NCI-H1694 treated with DMSO at 0.1 percent for 48 hours (cell line): ENCODE measurements at regions not wholly inside any gene's neighbourhood (a gene's known extent, or its start where the extent isn't known, plus 50 kb on each side); places are given as distances from the start of the nearest gene placed in this dataset.

ENCODE experiments used
- DNase-seq: peaks from one replicate; lab custom pipeline; 2025; lab: John Stamatoyannopoulos, UW

DNA sequence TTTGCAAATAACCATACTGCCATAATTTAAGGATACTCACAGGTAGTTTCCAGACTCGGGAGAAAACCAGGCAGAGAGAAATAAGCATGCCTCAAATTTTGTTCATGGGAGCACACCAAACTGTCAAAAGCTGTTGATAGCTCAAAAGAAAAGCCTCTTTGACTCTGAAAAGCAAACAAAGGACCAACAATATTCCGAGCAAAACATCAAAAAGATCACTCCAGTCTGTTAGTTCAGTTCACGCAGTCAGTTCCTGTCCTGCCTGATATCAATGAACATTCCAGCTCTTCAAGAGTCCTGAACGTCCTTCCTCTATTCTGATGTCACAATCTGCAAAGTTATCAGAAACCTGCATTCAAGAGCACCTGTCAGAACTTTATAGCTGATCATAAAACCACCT is 78.7 kb downstream of the RRM2 start:
- no peak for DNase-seq

DNA sequence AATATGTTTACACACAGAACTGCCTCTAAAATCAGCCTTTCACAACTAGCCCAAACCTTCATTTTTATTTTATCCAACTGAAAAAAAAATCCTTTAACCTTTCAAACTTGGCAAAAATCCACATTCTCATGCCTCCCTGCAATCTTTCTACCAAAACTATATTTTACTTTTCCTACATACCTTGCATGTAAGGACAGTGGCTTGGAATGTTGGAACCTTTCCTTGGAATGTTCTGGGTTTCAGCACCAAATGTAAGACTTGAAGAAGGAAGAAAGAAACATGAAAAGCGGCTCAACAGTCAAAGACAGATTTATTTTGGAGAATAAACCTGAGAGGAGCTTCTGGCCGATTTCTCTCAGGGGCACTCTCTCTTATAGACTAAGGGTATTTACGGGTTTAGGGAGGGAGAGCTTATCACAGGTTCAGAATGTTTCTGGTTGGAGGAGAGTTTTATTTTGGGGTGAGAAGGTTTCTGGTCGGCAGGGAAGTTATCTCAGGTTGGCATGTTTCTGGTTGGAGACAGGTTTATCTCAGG is 79.7 kb downstream of the RRM2 start:
- DNase-seq, result no peak

DNA sequence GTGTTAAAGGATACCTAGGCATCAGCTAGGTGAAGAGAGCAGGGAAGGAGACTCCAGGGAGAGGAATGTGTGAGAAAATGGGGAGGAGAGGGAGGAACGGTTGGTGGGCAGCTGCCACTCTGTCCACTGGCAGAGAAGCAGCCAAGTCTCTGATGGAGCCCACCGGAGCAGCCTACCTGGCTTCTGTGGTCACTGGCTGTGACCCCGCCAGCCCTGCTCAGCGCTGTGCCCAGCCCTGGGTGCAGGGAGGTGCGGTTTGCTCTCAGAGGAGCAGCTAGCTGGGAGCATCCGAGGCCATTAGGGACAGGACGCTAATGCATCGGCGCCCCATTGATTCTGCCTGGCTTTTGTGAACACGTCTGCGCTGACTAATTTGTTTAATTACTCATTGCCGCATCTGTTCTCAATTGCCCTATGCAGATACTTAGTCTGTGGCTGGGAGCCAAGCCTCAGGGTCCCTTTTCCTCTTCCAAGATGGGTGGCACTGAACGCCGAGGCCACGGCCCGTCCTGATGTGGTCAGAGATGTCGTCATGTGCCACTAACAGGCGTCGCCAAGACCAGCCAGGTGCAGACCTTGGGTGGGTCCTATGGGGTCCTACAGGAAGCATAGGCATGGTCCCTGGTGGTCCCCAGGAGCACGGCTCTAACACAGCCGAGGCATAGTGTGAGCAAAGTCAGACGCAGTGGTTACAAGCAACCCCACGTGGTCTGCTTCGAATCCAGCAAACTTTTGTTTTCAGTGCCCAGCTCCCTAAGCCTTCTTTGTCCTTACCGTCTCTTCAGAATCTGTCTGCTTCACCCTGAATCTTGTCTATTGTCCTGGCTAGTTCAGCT is 82.0 kb downstream of the RRM2 start:
- DNase-seq, result peak; percentile 98

DNA sequence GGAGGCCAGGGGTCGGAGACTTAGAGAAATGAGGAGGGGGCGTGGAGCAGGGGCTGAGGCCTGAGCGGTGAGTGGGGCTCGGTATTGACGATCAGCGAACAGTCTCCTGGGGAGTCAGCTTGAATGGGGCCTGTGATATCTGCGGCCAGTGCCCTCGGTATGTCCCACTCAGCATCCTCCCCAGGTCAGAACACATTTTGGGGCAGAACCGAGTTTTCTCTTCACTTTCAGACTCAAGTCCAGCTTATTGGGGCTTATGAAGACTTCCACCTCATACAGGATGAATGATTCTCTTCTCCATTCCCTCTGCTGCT is 82.6 kb downstream of the RRM2 start:
- DNase-seq, result no peak

DNA sequence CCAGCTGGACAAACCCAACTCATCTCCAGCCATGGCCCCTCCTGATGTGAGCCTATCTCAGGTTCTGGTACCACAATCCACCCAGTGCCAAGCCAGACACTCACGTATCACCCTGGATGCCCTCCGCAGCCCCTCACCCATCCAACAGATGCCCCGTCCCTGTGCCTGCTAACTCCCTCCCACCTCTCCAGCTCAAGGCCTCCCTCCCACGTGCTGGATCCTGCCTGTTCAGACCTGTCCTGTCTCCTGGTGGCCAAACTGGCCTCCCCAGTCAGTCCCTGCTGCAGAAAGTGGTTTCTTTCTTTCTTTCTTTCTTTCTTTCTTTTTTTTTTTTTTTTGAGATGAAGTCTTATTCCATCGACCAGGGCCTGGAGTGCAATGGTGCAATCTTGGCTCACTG is 86.2 kb downstream of the RRM2 start:
- peak; percentile 86 for DNase-seq

DNA sequence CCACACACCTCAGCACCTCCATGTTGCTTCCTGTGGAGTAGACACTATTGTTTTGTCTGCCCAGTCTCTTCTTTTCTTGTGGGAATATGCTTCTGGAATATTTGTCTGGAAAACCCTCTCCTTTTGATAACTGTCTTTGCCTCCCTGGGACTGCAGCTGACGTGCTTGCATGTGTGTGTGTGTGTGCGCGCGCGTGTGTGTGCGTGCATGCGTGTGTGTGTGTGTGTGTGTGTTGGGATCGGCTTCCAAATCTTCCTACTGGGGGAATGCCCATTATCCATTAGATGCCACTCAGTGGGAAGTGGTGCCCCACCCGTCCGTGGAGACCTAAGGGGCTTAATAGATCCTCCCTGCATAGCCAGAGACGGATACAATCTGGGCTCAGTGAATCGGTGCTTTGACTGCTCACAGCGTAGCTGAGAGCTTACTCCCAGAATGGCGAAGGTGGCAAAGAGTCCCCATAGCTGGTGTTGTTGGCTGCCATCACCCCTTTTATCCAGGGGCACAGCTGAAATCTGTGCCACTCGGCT is 86.9 kb downstream of the RRM2 start:
- DNase-seq, result no peak

DNA sequence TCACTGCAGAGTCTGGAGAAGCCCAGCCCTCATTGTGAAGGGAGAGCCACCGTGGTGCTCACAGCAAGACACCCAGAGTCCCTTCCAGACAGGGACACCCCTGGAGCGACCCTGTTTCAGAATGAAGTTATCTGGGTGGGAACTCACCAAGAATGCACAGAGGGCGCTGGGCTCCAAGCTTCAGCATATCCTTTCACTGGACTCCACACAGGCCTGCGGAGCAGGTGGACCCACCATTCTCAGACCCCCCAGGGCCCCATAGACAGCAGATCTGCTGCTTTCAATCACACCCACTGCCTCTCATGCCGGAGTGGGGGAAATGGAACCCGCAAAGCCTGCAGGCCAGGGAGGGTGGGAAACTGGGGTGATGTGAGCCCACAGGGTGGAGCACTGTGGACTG is 87.8 kb downstream of the RRM2 start:
- DNase-seq, result no peak

DNA sequence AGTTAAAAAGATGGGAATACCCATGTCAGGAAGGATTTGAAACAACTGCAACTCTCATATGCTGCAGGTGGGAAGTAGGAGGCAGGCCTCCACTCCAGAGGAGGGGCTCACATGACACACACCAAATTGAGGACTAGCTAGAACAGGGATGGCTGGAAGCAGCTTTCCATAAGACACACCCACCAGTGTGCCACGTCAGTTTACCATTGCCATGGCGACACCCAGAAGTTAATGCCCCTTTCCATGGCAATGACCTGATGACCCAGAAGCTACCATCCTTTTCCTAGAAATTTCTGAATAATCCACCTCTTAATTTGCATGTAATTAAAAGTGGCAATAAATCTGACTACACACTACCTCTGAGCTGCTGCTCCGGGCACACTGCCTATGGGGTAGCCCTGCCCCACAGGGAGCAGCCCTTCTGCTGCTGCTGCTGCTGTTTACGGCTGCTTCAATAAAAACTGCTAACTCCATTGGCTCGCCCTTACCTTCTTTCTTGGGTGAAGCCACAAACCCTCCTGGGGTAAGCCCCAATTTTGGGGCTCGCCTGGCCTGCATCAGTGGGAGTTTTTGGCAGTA is 89.4 kb downstream of the RRM2 start:
- no peak for DNase-seq

DNA sequence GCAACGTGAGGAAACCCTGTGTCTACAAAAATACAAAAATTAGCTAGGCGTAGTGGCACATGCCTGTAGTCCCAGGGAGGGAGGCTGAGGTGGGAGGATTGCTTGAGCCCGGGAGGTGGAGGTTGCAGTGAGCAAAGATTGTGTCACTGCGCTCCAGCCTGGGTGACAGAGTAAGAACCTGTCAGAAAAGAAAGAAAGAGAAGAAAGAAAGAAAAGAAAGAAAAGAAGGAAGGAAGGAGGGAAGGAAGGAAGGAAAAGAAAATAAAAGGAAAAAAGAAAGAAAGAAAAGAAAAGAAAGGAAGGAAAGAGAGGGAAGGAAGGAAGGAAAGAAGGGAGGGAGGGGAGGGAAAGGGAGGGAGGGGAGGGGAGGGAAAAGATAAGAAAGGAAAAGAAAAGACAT is 89.9 kb upstream of the HPCAL1 start:
- no peak for DNase-seq

DNA sequence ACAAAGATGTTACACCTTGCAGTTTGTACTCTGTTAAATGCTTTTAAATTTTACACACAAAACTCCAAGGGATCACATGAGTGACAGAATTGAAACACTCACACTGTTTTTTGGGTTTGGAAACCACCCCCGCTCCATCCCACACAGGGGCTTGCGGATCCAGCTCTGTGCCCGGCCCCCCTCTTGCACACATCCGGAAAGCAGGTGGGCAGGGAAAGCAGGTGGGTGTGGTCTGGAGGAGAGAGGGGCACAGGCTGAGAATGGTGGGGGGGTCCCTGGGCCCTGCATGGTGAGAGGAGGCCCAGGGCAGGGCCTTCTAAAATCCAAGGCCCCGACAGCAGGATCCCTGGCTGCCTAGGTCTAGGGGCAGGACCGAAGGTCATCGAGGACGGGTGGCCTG is 88.5 kb upstream of the HPCAL1 start:
- DNase-seq, result no peak

DNA sequence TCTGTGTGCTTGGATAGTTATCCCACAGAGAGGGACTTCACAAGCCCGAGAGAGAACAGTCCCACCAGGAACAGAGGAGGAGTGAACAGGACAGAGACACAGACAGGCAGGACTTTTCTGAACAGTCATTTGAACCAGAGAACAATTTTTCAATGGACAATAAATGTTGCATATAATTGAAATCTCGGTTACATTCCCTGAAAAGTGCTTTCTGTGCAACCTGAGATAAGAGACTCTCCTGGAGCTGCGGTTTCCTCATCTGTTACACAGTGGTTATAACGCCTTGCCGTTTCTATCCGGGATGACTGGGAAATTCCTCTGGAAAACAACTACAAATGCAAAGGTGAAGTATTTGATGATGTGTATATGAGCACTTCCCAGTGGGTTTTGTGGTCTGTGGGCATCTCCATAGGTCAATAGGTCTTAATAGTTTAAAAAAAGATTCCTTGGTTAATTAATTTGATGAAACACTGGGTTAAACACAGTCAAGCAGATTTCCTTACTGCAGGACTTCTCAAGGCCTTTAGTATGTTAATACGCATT is 87.2 kb upstream of the HPCAL1 start:
- DNase-seq, result no peak

DNA sequence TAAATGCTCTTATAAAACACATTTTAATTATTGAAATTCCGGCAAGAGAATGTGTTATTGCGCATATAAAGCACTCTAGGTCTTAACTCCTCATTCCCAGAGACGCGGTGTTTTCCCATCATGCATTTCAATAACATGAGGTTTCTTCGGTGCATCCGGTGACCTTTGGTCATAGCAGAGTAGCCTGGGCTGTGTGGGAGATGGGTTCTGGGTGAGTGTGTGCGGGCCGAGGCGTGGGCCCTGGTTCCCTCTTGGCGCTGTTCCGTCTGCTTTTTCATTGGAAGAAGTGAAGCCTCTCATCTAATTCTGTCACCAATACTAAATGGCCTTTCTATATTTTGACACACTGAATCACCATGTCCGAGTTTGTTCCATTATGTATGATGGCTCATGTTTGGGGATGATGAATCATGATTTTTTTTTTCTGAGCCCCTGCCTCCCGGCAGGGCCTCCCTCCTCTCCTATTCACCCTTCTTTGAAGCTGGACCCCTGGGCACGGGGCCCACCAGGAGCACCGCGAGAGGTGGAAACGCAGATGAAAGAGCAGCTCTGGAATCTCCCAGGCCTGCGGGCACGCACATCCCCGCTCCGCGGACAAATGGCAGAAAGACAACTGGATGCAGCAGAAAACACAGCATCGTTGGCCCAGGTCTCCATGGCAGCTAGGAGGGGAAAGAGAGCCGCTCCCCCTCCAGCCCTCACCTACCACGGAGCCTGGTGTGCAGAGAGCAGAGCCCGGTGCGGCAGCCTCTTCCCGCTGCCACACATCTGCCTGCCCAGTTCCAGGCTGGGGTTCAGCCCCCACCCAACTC is 85.8 kb upstream of the HPCAL1 start:
- no peak for DNase-seq

DNA sequence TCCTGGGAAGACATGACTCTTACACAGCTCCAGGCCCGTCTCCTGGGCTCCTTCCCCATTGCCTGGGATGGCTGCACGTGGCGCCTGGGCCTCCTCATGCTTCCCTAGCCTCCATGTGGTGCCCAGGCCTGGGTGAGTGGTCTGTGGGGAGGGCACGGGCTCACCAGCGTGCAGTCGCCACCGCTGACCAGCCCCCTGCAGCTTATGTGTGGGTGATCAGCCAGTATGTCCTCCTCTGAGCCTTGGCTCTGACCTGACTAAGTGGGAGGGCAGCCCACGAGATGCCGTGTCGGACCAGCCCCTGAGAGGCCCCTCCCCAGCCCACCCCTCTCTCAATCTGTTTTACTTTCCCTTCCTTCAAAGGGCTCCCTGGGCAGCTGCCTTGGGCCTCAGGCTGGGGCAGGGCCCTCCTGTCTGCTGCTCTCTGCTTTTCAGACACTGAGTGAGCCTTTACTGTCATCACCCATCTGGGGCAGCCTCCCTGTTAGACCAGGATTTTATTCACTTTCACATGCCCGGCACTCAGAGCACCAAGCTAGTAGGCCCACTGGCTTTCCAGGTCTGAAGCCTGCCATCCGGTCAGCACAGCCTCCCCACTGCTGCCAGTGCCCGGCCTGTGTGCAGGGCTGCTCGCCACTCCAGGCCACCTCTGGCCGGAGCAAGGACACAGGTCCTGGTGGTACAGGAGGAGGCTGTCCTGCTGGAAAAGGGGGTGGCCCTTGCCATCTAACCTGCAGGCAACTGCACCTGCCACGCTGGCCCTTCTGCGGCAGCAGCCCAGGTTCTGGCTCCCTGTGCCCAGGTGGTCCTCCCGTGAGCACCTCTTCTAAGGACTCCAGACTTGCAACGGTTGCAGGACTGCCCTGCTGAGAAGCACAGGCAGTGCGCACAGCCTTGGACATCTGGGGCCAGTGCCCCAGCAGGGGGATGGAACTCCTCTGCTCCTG is 84.9 kb upstream of the HPCAL1 start:
- no peak for DNase-seq

DNA sequence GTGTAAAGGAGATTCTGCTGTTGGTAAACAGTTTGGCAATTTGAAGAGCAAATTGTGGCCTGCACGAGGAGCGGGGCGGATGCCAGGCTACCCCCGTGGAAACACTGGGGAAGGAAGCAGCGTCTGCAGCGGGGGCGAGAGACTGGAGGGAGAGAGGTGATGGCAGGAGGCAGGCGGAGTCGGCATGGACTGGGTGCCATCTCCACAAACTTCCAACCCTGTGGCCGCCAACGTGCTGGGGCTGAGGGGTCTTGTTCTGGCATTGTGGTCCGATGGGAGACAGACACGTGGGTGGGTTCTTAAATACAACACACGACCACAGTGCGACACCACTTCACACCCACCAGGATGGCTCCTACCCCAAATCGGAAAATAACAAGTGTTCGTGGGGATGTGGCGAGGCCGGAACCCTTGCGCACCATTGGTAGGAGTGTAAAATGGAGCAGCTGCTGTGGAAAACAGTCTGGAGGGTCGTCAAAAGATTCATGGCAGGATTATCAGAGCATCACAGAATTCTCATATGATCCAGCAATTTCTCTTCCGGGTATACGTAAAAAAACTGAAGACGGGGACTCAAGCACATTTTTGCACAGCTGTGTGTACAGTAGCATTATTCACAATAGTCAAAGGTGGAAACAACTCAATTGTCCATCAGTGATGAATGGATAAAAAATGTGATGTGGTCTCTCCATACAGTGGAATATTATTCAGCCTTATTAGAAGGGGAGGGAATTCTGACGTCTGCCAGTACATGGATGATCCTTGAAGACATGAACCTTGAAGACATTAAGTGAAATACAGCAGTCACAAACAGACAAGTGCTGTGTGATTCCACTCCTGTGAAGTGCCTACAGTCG is 82.4 kb upstream of the HPCAL1 start:
- DNase-seq, result no peak

DNA sequence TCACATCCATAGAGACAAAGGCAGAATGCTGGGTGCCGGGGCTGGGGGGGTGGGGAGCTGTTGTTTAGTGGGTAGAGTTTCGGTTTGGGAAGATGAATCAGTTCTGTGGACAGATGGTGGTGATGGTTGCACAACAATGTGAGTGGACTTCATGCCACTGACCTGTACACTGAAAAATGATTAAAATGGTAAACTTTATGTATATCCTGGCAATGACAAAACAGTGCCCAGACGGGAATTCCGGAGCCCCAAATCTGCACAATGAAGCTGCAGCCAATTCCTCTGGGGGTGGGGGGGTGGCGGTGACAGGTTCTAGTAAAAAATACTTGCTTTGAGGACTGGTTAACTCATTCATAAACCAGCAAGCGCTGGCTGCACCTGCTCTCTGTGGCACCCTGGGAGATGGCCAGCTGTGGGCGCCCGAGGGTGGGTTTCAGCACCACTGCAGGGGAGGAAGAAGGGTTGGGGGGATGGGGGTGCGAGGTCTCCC is 81.8 kb upstream of the HPCAL1 start:
- no peak for DNase-seq

DNA sequence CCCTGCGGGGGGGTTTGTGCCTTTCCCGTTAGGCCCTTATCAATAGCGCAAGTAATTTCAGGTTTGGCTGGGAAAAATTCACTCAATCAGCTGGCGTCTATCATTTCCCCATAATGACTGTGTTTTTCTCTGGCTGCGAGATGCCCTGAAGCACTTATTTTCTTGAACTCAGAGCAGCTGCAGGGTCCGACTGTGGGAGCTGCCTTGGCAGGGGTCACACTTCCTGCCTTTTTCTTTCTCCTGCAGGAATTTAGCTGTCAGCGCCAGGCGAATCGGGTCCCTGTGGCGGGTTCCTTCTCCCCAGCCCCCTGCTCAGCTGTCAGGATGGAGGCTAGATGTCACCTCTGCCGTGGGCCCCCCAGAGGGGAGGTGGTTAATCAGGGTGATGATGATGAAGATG is 81.3 kb upstream of the HPCAL1 start:
- no peak for DNase-seq

DNA sequence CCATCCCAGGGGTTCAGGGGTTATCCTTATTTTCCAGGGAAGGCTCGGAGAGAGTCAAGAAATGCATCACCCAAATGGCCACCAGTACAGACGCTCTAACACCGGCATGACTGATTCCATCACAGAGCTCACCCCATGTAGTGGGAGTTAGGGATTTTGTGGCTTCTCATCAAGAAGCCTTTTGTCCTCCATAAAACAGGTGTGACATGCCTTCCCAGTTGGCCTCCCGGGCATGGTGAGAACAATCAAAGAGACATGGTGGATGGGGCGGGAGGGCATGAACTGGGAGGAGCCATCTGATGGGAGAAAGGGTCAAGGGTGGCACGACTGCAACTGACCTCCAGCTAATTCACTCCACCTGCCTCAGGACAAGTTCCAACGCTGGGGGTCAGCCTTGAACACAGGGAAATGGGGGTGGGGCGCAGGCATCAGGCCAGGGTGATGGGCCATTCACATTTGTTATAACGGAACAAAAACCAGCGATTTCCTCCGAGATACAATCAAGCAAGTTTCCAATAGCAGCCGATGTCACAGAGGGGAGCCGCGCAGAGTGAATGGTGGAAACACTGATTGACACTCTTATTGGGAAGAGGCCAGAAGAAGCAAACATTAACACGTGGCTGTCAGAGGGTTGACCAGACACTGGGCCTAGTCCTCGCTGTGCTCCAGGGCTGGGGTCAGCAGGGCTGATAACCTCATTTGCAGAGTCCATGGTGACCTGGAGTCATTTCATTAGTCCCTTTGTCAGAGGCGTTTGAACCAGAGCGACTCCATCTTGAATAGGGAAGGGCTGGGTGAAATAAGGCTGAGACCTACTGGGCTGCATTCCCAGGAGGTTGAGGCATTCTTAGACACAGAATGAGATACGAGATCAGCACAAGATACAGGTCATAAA is 80.5 kb upstream of the HPCAL1 start:
- no peak for DNase-seq

DNA sequence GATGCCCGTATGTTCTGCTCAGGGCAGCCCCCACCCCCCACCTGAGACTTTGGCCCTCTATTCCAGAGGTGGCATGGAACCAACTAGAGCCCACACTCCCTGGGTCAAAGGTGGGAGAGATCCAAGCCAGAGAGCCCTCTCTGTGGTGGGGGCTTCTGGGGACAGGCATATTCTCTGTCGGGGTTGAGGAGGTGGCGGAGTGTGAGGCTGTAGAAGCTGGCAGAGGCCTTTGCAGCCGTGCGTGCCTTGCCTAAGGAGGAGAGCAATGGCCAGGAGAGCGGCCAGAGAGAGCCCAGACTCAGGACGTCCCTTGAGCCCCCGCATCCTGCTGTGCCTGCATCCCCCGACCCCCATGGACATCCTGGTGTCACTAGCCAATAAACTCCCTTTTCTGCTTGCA is 79.2 kb upstream of the HPCAL1 start:
- no peak for DNase-seq
